Neural progenitor cell (in vitro differentiated cells): ENCODE measurements at regions not wholly inside any gene's neighbourhood (a gene's known extent, or its start where the extent isn't known, plus 50 kb on each side); places are given as distances from the start of the nearest gene placed in this dataset.

ENCODE experiments used
- DNase-seq: peaks from one replicate; pipeline ENCODE4 v3.0.0-alpha.2; 2016; ENCODE audit warnings: low spot score
- H2AFZ ChIP-seq: fragments of 200-600 bp; sonication (generic); replicated peaks from 2 replicates; pipeline ENCODE4 v1.6.1; 2016; ENCODE audit warnings: antibody characterized with exemption
- H3F3A ChIP-seq: fragments of 200-600 bp; sonication (generic); 2 replicates; pipeline ENCODE4 v1.6.1; 2016; ENCODE audit warnings: antibody characterized with exemption, low read depth
- H3K27ac ChIP-seq: fragments of 200-600 bp; sonication (generic); 2 replicates; pipeline ENCODE4 v1.5.1; 2016; ENCODE audit warnings: mild to moderate bottlenecking
- H3K27me3 ChIP-seq: fragments of 200-600 bp; sonication (generic); 2 replicates; pipeline ENCODE4 v1.6.1; 2016; ENCODE audit warnings: mild to moderate bottlenecking, moderate library complexity
- H3K36me3 ChIP-seq: fragments of 200-600 bp; sonication (generic); 2 replicates; pipeline ENCODE4 v1.5.1; 2016
- H3K4me1 ChIP-seq: fragments of 200-600 bp; sonication (generic); 2 replicates; pipeline ENCODE4 v1.6.1; 2016; ENCODE audit warnings: mixed run types
- H3K4me2 ChIP-seq: fragments of 200-600 bp; sonication (generic); 2 replicates; pipeline ENCODE4 v1.6.1; 2016
- H3K4me3 ChIP-seq: fragments of 200-600 bp; sonication (generic); 2 replicates; pipeline ENCODE4 v1.5.1; 2016
- H3K79me2 ChIP-seq: fragments of 200-600 bp; sonication (generic); 2 replicates; pipeline ENCODE4 v1.6.1; 2016; ENCODE audit warnings: low read depth
- H3K9ac ChIP-seq: fragments of 200-600 bp; sonication (generic); 2 replicates; pipeline ENCODE4 v1.6.1; 2016
- H3K9me3 ChIP-seq: fragments of 200-600 bp; sonication (generic); 2 replicates; pipeline ENCODE4 v1.5.1; 2016; ENCODE audit warnings: low read depth
- H4K20me1 ChIP-seq: fragments of 200-600 bp; sonication (generic); 2 replicates; pipeline ENCODE4 v1.6.1; 2016; ENCODE audit warnings: low read depth
- H3K27ac Mint-ChIP-seq: 3 replicates; pipeline ENCODE4 v1.8.0; 2021; ENCODE audit warnings: mixed read lengths
- H3K27me3 Mint-ChIP-seq: 2 replicates; pipeline ENCODE4 v1.8.0; 2022; ENCODE audit warnings: low read depth, mild to moderate bottlenecking, inconsistent platforms, moderate library complexity, mixed read lengths; ENCODE audit not compliant: insufficient read depth
- H3K36me3 Mint-ChIP-seq: 3 replicates; pipeline ENCODE4 v1.8.0; 2021; ENCODE audit warnings: mixed read lengths
- H3K4me1 Mint-ChIP-seq: 3 replicates; pipeline ENCODE4 v1.8.0; 2021; ENCODE audit warnings: mixed read lengths
- H3K4me3 Mint-ChIP-seq: 3 replicates; pipeline ENCODE4 v1.8.0; 2021; ENCODE audit warnings: mild to moderate bottlenecking, moderate library complexity, mixed read lengths
- H3K9me3 Mint-ChIP-seq: 3 replicates; pipeline ENCODE4 v1.8.0; 2020; ENCODE audit warnings: mixed read lengths
- CTCF ChIP-seq: fragments of 200-600 bp; sonication (generic); IDR thresholded peaks from 2 replicates; pipeline ENCODE4 v1.5.1; 2017; ENCODE audit warnings: antibody characterized with exemption, mild to moderate bottlenecking
- EZH2 ChIP-seq: fragments of 200-600 bp; sonication (generic); IDR thresholded peaks from 2 replicates; pipeline ENCODE4 v1.6.1; 2017; ENCODE audit warnings: antibody characterized with exemption, mild to moderate bottlenecking, moderate library complexity
- EZH2phosphoT487 ChIP-seq: fragments of 200-600 bp; sonication (generic); IDR thresholded peaks from 2 replicates; pipeline ENCODE4 v1.6.1; 2017; ENCODE audit warnings: antibody characterized with exemption

DNA sequence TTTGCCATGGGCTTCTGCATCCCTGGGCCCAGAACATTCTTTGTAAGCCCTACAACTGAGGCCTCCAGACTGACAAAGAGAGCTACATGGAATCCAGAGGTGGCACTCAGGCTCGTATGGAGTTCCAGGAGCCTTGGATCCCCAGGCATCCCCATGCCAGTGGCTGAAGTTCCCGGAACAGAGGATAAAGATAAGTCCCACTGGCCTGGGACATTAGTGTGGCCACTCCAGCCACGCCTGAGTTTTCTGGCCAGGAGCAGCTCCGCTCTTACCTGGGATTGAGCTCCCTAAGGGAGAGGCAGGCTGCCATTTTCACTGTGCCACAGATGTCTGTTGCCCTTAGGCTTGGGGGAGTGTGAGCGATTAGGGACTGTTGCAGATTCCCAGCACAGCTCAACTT lies 656.3 kb upstream of the FAM174A start:
- Histone ChIP-seq H2AFZ (no peak overlapping the region), H3K9ac (no peak overlapping the region), H3K79me2 (no peaks in the 10 kb centered on the region), H3K27ac (no peak overlapping the region), H3K4me2 (no peak overlapping the region), H3K27me3 (no peaks in the 10 kb centered on the region), H3K9me3 (no peaks in the 10 kb centered on the region), H4K20me1 (no peaks in the 10 kb centered on the region), H3K4me1 (no peaks in the 10 kb centered on the region), H3K4me3 (no peak overlapping the region), H3K36me3 (no peaks in the 10 kb centered on the region), H3F3A (no peaks in the 10 kb centered on the region)
- TF ChIP-seq CTCF = no peak
- no peak for TF ChIP-seq EZH2
- no peak for DNase-seq
- Mint-ChIP-seq H3K27me3 (no peaks in the 10 kb centered on the region), H3K9me3 (no peaks in the 10 kb centered on the region), H3K4me3 (no peak overlapping the region), H3K36me3 (no peaks in the 10 kb centered on the region), H3K4me1 (no peaks in the 10 kb centered on the region), H3K27ac (no peak overlapping the region)

DNA sequence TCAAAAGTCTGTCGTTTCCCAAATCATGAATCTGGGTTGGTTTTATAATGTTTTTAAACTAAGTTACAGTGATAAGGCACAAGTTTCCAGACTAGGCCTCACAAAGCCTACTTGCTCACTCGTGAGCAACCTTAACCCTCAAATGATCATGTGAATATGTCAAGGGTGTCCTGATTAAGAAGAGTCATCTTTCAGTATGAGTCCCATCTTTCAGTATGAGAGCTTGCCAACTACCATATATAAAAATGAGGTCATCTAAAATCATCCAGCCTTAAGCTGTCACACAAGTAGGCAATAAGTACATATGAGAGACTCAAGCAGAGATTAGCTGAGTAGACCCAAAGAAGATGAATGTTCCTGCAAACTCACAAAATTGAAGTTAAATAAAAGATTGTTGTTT lies 668.4 kb upstream of the FAM174A start:
- Histone ChIP-seq H3K27me3 (no peaks in the 10 kb centered on the region), H3K36me3 (no peaks in the 10 kb centered on the region), H4K20me1 (no peaks in the 10 kb centered on the region), H3K27ac (no peak overlapping the region), H3K4me3 (no peak overlapping the region), H3K79me2 (no peaks in the 10 kb centered on the region), H2AFZ (no peak overlapping the region), H3K9me3 (no peaks in the 10 kb centered on the region), H3K4me1 (no peaks in the 10 kb centered on the region), H3K4me2 (no peak overlapping the region), H3F3A (no peaks in the 10 kb centered on the region), H3K9ac (no peak overlapping the region)
- Mint-ChIP-seq H3K4me1 (no peaks in the 10 kb centered on the region), H3K27me3 (no peaks in the 10 kb centered on the region), H3K36me3 (no peaks in the 10 kb centered on the region), H3K27ac (no peak overlapping the region), H3K4me3 (no peak overlapping the region), H3K9me3 (no peaks in the 10 kb centered on the region)
- no peak for DNase-seq
- TF ChIP-seq EZH2phosphoT487 = no peak
- no peak for TF ChIP-seq EZH2

DNA sequence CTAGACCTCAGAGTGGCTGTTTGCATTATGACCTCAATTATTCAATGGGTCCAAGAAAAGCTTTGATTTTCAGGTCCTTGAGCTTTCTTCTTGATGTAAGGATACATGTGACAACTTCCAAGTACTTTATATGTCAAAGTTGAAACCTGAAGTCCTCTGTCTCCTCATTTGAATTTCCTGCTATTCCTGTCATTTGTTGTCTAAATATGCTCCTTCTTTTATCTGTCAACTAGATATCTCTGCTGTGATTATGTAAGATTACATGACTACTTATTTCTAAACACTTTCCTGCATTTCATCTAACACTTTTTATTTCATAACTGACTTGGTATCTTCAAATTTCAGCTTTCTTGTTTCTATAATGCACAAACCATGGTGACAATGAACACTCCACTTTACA lies 670.0 kb upstream of the FAM174A start:
- H3K4me1 Mint-ChIP-seq = no peaks in the 10 kb centered on the region
- DNase-seq = no peak
- no peaks in the 10 kb centered on the region for H3K79me2 ChIP-seq
- no peak overlapping the region for H2AFZ ChIP-seq
- no peaks in the 10 kb centered on the region for H3K36me3 Mint-ChIP-seq
- no peak overlapping the region for H3K4me3 ChIP-seq
- H4K20me1 ChIP-seq = no peaks in the 10 kb centered on the region
- H3F3A ChIP-seq = no peaks in the 10 kb centered on the region
- H3K36me3 ChIP-seq = no peaks in the 10 kb centered on the region
- H3K4me3 Mint-ChIP-seq = no peak overlapping the region
- no peak overlapping the region for H3K27ac ChIP-seq
- no peaks in the 10 kb centered on the region for H3K9me3 Mint-ChIP-seq
- H3K27ac Mint-ChIP-seq = no peak overlapping the region
- H3K4me2 ChIP-seq = no peak overlapping the region
- TF ChIP-seq EZH2 (no peak), CTCF (no peak), EZH2phosphoT487 (no peak)
- H3K9me3 ChIP-seq = no peaks in the 10 kb centered on the region
- no peaks in the 10 kb centered on the region for H3K27me3 ChIP-seq
- no peaks in the 10 kb centered on the region for H3K27me3 Mint-ChIP-seq
- no peak overlapping the region for H3K9ac ChIP-seq
- H3K4me1 ChIP-seq = no peaks in the 10 kb centered on the region

DNA sequence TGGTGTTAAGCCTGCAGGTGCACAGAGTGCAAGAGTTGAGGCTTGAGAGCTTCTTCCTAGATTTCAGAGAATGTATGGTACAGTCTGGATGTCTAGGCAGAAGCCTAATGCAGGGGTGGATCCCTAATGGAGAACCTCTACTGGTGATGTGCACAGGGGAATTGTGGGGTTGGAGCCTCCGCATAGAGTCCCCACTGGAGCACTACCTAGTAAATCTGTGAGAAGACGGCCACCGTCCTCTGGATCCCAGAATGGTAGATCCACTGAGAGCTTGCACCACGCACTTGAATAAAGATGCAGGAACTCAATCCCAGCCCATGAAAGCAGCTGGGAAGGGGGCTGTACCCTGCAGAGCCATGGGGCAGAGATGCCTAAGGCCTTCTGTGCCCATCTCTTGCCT lies 699.4 kb upstream of the FAM174A start:
- no peak for DNase-seq
- no peaks in the 10 kb centered on the region for H3F3A ChIP-seq
- no peaks in the 10 kb centered on the region for H3K36me3 Mint-ChIP-seq

More for the DNA sequence above, 699.4 kb upstream of the FAM174A start:
- no peak overlapping the region for H2AFZ ChIP-seq
- no peak overlapping the region for H3K4me2 ChIP-seq
- H3K4me3 Mint-ChIP-seq = no peak overlapping the region
- H3K9ac ChIP-seq = no peak overlapping the region
- H3K4me3 ChIP-seq = no peak overlapping the region
- H3K4me1 Mint-ChIP-seq = no peaks in the 10 kb centered on the region
- H4K20me1 ChIP-seq = no peaks in the 10 kb centered on the region
- TF ChIP-seq CTCF (no peak), EZH2phosphoT487 (no peak), EZH2 (no peak)
- no peak overlapping the region for H3K27ac ChIP-seq
- H3K27ac Mint-ChIP-seq = no peak overlapping the region
- H3K4me1 ChIP-seq = no peaks in the 10 kb centered on the region
- H3K27me3 Mint-ChIP-seq = no peaks in the 10 kb centered on the region
- no peaks in the 10 kb centered on the region for H3K27me3 ChIP-seq
- H3K9me3 ChIP-seq = no peaks in the 10 kb centered on the region
- no peaks in the 10 kb centered on the region for H3K9me3 Mint-ChIP-seq
- H3K36me3 ChIP-seq = no peaks in the 10 kb centered on the region
- H3K79me2 ChIP-seq = no peaks in the 10 kb centered on the region
